ENCODE measurements at regions not wholly inside any gene's neighbourhood (a gene's known extent, or its start where the extent isn't known, plus 50 kb on each side); places are given as distances from the start of the nearest gene placed in this dataset.

DNA sequence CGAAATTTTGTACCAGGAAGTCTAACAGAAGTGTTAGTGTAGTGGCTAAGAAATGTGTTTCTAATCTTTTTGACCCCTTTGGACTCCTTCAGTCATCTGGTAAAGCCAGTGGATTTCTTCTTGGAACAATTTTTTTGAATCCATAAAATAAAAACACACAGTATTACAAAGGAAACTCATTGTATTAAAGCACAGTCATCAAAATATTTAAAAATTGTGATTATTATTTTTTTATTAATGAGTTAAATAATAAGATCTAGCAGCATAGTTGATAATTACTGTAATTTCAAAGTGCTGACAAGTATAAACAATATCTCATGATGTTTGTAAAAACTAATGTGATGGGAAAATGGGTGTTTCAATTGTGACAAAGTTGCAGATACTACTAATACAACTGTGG is 72.2 kb upstream of the LRRC3B start:
- no peak for FAIRE-seq
- no peak for DNase-seq (ENCODE audit: insufficient read length, low spot score)
- TF ChIP-seq SPI1 (IDR thresholded peaks at IDR 0.05; ENCODE audit: low read depth, low read length): no peak
- no peak for TF ChIP-seq PAX5 (IDR thresholded peaks at IDR 0.05; ENCODE audit: insufficient read depth, low read length, severe bottlenecking)
- TF ChIP-seq TAF1 (IDR thresholded peaks at IDR 0.05; ENCODE audit: low read depth, low read length): no peak
- no peak for TF ChIP-seq POLR2AphosphoS5 (IDR thresholded peaks at IDR 0.05; ENCODE audit: low read depth, low read length)
- no peak for TF ChIP-seq POLR2A (IDR thresholded peaks at IDR 0.05; ENCODE audit: low read depth, low read length)
- no peak for TF ChIP-seq POU2F2 (IDR thresholded peaks at IDR 0.05; ENCODE audit: low read depth, low read length)

DNA sequence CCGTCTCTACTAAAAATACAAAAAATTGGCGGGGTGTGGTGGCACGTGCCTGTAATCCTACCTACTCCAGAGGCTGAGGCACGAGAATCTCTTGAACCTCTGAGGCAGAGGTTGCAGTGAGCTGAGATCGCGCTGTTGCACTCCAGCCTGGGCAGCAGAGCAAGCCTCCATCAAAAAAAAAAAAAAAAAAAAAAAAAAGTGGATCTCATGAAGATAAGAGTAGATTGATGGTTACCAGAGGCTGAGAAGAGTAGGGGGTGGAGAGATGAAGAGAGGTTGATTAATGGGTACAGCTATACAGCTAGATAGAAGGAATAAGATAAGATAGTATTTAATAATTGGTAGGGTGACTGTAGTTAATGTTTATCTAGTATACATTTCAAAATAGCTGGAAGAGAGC is 65.9 kb upstream of the LRRC3B start:
- no peak for TF ChIP-seq TAF1 (IDR thresholded peaks at IDR 0.05; ENCODE audit: low read depth, low read length)
- TF ChIP-seq POLR2A (IDR thresholded peaks at IDR 0.05; ENCODE audit: low read depth, low read length): no peak
- TF ChIP-seq POLR2AphosphoS5 (IDR thresholded peaks at IDR 0.05; ENCODE audit: low read depth, low read length): no peak
- TF ChIP-seq POU2F2 (IDR thresholded peaks at IDR 0.05; ENCODE audit: low read depth, low read length): no peak
- no peak for TF ChIP-seq SPI1 (IDR thresholded peaks at IDR 0.05; ENCODE audit: low read depth, low read length)
- no peak for TF ChIP-seq PAX5 (IDR thresholded peaks at IDR 0.05; ENCODE audit: insufficient read depth, low read length, severe bottlenecking)
- FAIRE-seq: no peak
- DNase-seq (ENCODE audit: insufficient read length, low spot score): no peak

DNA sequence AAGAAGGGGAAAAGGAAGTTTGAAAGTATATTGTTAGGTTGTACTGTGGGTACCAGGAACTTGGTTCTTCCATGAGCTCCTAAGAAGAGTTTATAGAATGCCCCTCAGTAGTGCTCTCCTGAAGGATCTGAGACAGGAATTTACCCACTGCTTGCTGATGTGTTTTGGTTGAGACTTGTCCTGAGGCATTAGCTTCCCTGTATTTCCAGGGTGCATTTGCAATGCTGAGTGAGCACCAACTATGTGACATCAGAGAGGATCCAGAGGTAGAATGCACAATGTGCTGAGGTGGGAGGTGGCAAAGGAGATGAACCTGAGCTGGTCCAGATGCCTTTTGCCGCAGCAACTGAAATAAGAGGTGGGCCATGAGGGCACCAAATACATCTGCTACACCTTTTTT is 64.3 kb upstream of the LRRC3B start:
- DNase-seq (ENCODE audit: insufficient read length, low spot score) (no peak), FAIRE-seq (no peak)
- TF ChIP-seq POU2F2 (IDR thresholded peaks at IDR 0.05; ENCODE audit: low read depth, low read length): no peak
- no peak for TF ChIP-seq PAX5 (IDR thresholded peaks at IDR 0.05; ENCODE audit: insufficient read depth, low read length, severe bottlenecking)
- TF ChIP-seq POLR2AphosphoS5 (IDR thresholded peaks at IDR 0.05; ENCODE audit: low read depth, low read length): no peak
- TF ChIP-seq SPI1 (IDR thresholded peaks at IDR 0.05; ENCODE audit: low read depth, low read length): no peak
- TF ChIP-seq POLR2A (IDR thresholded peaks at IDR 0.05; ENCODE audit: low read depth, low read length): no peak
- no peak for TF ChIP-seq TAF1 (IDR thresholded peaks at IDR 0.05; ENCODE audit: low read depth, low read length)

GRCh38 chr3:26559227-26559626 is 63.3 kb upstream of the LRRC3B start:
- no peak for FAIRE-seq
- TF ChIP-seq PAX5 (IDR thresholded peaks at IDR 0.05; ENCODE audit: insufficient read depth, low read length, severe bottlenecking) (no peak), POU2F2 (IDR thresholded peaks at IDR 0.05; ENCODE audit: low read depth, low read length) (no peak), SPI1 (IDR thresholded peaks at IDR 0.05; ENCODE audit: low read depth, low read length) (no peak), POLR2A (IDR thresholded peaks at IDR 0.05; ENCODE audit: low read depth, low read length) (no peak), TAF1 (IDR thresholded peaks at IDR 0.05; ENCODE audit: low read depth, low read length) (no peak), POLR2AphosphoS5 (IDR thresholded peaks at IDR 0.05; ENCODE audit: low read depth, low read length) (no peak)
- DNase-seq (ENCODE audit: insufficient read length, low spot score): no peak

- FAIRE-seq (no peak), DNase-seq (ENCODE audit: insufficient read length, low spot score) (no peak)
- no peak for TF ChIP-seq SPI1 (IDR thresholded peaks at IDR 0.05; ENCODE audit: low read depth, low read length)
- no peak for TF ChIP-seq POLR2A (IDR thresholded peaks at IDR 0.05; ENCODE audit: low read depth, low read length)
- no peak for TF ChIP-seq TAF1 (IDR thresholded peaks at IDR 0.05; ENCODE audit: low read depth, low read length)
These were observed 62.5 kb upstream of the LRRC3B start for GRCh38 chr3:26560081-26560480.

DNA sequence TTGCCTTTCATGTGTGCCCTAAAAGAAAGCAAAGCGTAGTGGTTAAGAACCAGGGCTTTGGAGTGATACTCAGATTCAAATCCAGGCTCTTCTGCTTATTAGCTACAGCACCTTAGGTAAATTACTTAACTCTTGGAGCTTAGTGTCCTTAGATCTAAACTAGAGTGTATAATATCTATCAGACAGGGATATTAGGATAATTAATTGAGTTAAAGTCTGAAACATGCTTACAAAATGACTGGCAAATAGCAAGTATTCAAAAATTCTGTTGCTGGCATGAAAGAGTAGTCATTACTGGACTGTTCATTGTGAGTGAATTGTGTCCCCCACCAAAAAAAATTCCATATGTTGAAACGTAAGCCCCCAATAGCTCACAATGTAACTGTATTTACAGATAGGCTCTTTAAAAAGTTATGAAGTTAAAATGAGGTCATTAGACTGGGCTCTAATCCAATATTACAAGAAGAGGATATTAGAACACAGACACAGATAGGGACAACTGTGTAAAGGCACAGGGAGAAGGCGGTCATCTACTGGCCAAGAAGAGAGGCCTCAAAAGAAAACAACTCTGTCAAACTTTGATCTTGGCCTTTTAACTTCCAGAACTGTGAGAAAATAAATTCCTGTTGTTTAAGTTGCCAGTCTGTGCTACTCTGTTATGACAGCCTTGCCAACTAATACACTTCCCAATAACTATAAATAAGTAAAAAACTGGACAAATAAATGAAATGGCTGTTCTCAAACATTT is 60.4 kb upstream of the LRRC3B start:
- DNase-seq (ENCODE audit: insufficient read length, low spot score): no peak
- FAIRE-seq: no peak
- TF ChIP-seq SPI1 (IDR thresholded peaks at IDR 0.05; ENCODE audit: low read depth, low read length): no peak
- no peak for TF ChIP-seq POU2F2 (IDR thresholded peaks at IDR 0.05; ENCODE audit: low read depth, low read length)
- TF ChIP-seq POLR2AphosphoS5 (IDR thresholded peaks at IDR 0.05; ENCODE audit: low read depth, low read length): no peak
- TF ChIP-seq POLR2A (IDR thresholded peaks at IDR 0.05; ENCODE audit: low read depth, low read length): no peak
- no peak for TF ChIP-seq PAX5 (IDR thresholded peaks at IDR 0.05; ENCODE audit: insufficient read depth, low read length, severe bottlenecking)
- TF ChIP-seq TAF1 (IDR thresholded peaks at IDR 0.05; ENCODE audit: low read depth, low read length): no peak

Data from GM12891 (cell line).